K562 (cell line): ENCODE measurements at regions not wholly inside any gene's neighbourhood (a gene's known extent, or its start where the extent isn't known, plus 50 kb on each side); places are given as distances from the start of the nearest gene placed in this dataset.

ENCODE experiments used
- ATAC-seq: fragments of 200-7000 bp; cut with Tn5 transposase; 3 replicates; pipeline ENCODE4 v1.9.1; 2020; ENCODE audit warnings: moderate library complexity
- BruUV-seq: library from RNA; stranded (reverse); fragments of 400-500 nt; replicated peaks from 2 replicates; lab custom pipeline; 2021; lab: Mats Ljungman, UMichigan
- CTCF ChIA-PET: fragments of 300-600 bp; formaldehyde crosslinking; extraction: SDS; loops from one replicate; lab custom pipeline; 2021; ENCODE audit warnings: low intra/inter-chr PET ratio; lab: Yijun Ruan, JAX
- POLR2A ChIA-PET: fragments of 300-600, 350-650 bp; sonication (Branson Sonifier 250); formaldehyde crosslinking; extraction: SDS; loops from one replicate; lab custom pipeline; 2021; ENCODE audit warnings: antibody characterized with exemption, inconsistent platforms; lab: Yijun Ruan, JAX
- DNase-seq, 4 experiments: peaks; one replicate each; pipeline versions ENCODE4 v3.0.0 to v3.0.0-alpha.2; 2011 to 2018; ENCODE audit warnings: low spot score in 3 of 4, mixed read lengths in 3 of 4; ENCODE audit errors: extremely low read depth in 1 of 4
- FAIRE-seq: peaks from 2 replicates; lab custom pipeline; 2011; peaks lifted over from hg19 to GRCh38; lab: Jason Lieb, UNC
- H2AFZ ChIP-seq: 2 replicates; pipeline ENCODE4 v1.6.0; 2011; ENCODE audit warnings: low read depth, low read length, control low read depth, inconsistent platforms
- H3K27ac ChIP-seq: fragments of 200-600 bp; 3 replicates; pipeline ENCODE4 v1.8.0; 2011; ENCODE audit warnings: low read depth, mild to moderate bottlenecking, control low read depth, inconsistent platforms, low read length, moderate library complexity, mixed read lengths; ENCODE audit errors: extremely low read depth
- H3K27me3 ChIP-seq, 2 experiments: fragments of 300-600 bp in 1 of 2; 2 replicates in 1 of 2; 3 replicates in 1 of 2; pipeline versions ENCODE4 v1.6.0 to v1.8.0; 2011; ENCODE audit warnings: inconsistent platforms in 2 of 2, low read length in 2 of 2, mild to moderate bottlenecking in 1 of 2, mixed read lengths in 1 of 2, moderate library complexity in 1 of 2; ENCODE audit not compliant: control insufficient read depth in 2 of 2, insufficient read depth in 2 of 2
- H3K36me3 ChIP-seq: fragments of 300-600 bp; 3 replicates; pipeline ENCODE4 v1.8.0; 2011; ENCODE audit warnings: mild to moderate bottlenecking, low read length, inconsistent platforms; ENCODE audit not compliant: control insufficient read depth, insufficient read depth
- H3K4me1 ChIP-seq, 2 experiments: fragments of 200-600 bp in 1 of 2; replicated peaks in 1 of 2; 2 replicates in 1 of 2; 3 replicates in 1 of 2; pipeline versions ENCODE4 v1.5.1 to v1.8.0; 2011; ENCODE audit warnings: inconsistent platforms in 2 of 2, low read length in 2 of 2, mild to moderate bottlenecking in 1 of 2, mixed read lengths in 1 of 2, moderate library complexity in 1 of 2; ENCODE audit not compliant: control insufficient read depth in 2 of 2, insufficient read depth in 2 of 2
- H3K4me2 ChIP-seq: 2 replicates; pipeline ENCODE4 v1.6.1; 2011; ENCODE audit warnings: low read length, control low read depth, inconsistent platforms, mixed read lengths; ENCODE audit not compliant: insufficient read depth
- H3K4me3 ChIP-seq: fragments of 200-600 bp; sonication (generic), shearing (Covaris generic); 2 replicates; pipeline ENCODE4 v1.5.1; 2016; ENCODE audit warnings: control low read depth, inconsistent platforms
- H3K79me2 ChIP-seq: fragments of 200-600 bp; 3 replicates; pipeline ENCODE4 v1.8.0; 2011; ENCODE audit warnings: low read length, inconsistent platforms; ENCODE audit not compliant: control insufficient read depth, insufficient read depth
- H3K9ac ChIP-seq, 2 experiments: 2 replicates each; pipeline versions ENCODE4 v1.6.0 to v1.6.1; 2011; ENCODE audit warnings: low read depth in 2 of 2, low read length in 2 of 2, control low read depth in 1 of 2, inconsistent platforms in 1 of 2, mild to moderate bottlenecking in 1 of 2, mixed read lengths in 1 of 2; ENCODE audit not compliant: insufficient read depth in 1 of 2
- H3K9me1 ChIP-seq: one replicate; pipeline ENCODE4 v1.6.0; 2011; ENCODE audit warnings: inconsistent platforms, mild to moderate bottlenecking, low read length, moderate library complexity; ENCODE audit not compliant: control insufficient read depth, insufficient read depth
- H3K9me3 ChIP-seq: replicated peaks from 2 replicates; pipeline ENCODE4 v1.5.1; 2011; ENCODE audit warnings: low read depth, low read length, inconsistent platforms; ENCODE audit not compliant: control insufficient read depth, insufficient read depth
- H4K20me1 ChIP-seq: replicated peaks from 2 replicates; pipeline ENCODE4 v1.6.1; 2011; ENCODE audit warnings: low read length, inconsistent platforms, mixed read lengths; ENCODE audit not compliant: control insufficient read depth, insufficient read depth
- ARID1B ChIP-seq: fragments of 450-650 bp; IDR thresholded peaks from 2 replicates; pipeline ENCODE4 v1.6.1; 2016; ENCODE audit warnings: antibody characterized with exemption, mild to moderate bottlenecking, inconsistent platforms
- ASH1L ChIP-seq: fragments of 450-650 bp; IDR thresholded peaks from 2 replicates; pipeline ENCODE4 v1.6.1; 2018; ENCODE audit warnings: borderline replicate concordance, mild to moderate bottlenecking, low read depth; ENCODE audit not compliant: partially characterized antibody
- ELK3 ChIP-seq: fragments of 450-650 bp; formaldehyde crosslinking; IDR thresholded peaks from 2 replicates; pipeline ENCODE4 v1.4.0; 2020; ENCODE audit warnings: mild to moderate bottlenecking
- GMEB1 ChIP-seq: fragments of 250-450 bp; sonication (Bioruptor Pico); IDR thresholded peaks from 2 replicates; pipeline ENCODE4 v1.4.0; 2020; ENCODE audit warnings: mild to moderate bottlenecking
- IRF2 ChIP-seq: sonication (generic); formaldehyde crosslinking; IDR thresholded peaks from 2 replicates; pipeline ENCODE4 v1.8.1; 2022; ENCODE audit warnings: mild to moderate bottlenecking, missing genetic modification reagents
- MBD2 ChIP-seq: sonication (generic); IDR thresholded peaks from 2 replicates; pipeline ENCODE4 v1.6.1; 2016; ENCODE audit warnings: low read depth, borderline replicate concordance
- NCOA2 ChIP-seq, 2 experiments: fragments of 450-650 bp; IDR thresholded peaks; 2 replicates each; pipeline ENCODE4 v1.6.1; 2018; ENCODE audit warnings: mild to moderate bottlenecking in 2 of 2, moderate library complexity in 1 of 2; ENCODE audit not compliant: partially characterized antibody in 2 of 2
- NFE2L1 ChIP-seq: fragments of 450-650 bp; IDR thresholded peaks from 2 replicates; pipeline ENCODE4 v1.6.1; 2016; ENCODE audit warnings: missing genetic modification characterization, low read depth, mild to moderate bottlenecking, missing compliant biosample characterization, moderate library complexity, borderline replicate concordance
- NR1H2 ChIP-seq: sonication (generic); formaldehyde crosslinking; IDR thresholded peaks from 2 replicates; pipeline ENCODE4 v1.4.0; 2020; ENCODE audit warnings: mild to moderate bottlenecking, missing genetic modification reagents
- OTX1 ChIP-seq: fragments of 450-650 bp; formaldehyde crosslinking; IDR thresholded peaks from 2 replicates; pipeline ENCODE4 v1.4.0; 2022; ENCODE audit warnings: mild to moderate bottlenecking
- SMARCE1 ChIP-seq: fragments of 450-650 bp; IDR thresholded peaks from 2 replicates; pipeline ENCODE4 v1.7.1; 2016; ENCODE audit warnings: mild to moderate bottlenecking
- ZNF24 ChIP-seq: fragments of 450-650 bp; IDR thresholded peaks from 2 replicates; pipeline ENCODE4 v1.6.1; 2016
- ZNF584 ChIP-seq: fragments of 200-800 bp; sonication (Bioruptor generic); IDR thresholded peaks from 2 replicates; pipeline ENCODE4 v1.6.1; 2016; ENCODE audit warnings: low read depth, mild to moderate bottlenecking, missing genetic modification characterization, missing compliant biosample characterization
- ZSCAN29 ChIP-seq: fragments of 450-650 bp; IDR thresholded peaks from 2 replicates; pipeline ENCODE4 v1.6.1; 2017
- WGBS: fragments of 100-300 bp; shearing (Covaris generic); methylation state at CpG from one replicate; pipeline ENCODE4 v1.1.6; 2016; ENCODE audit warnings: low coverage, mixed read lengths; ENCODE audit not compliant: insufficient coverage; ENCODE audit errors: missing lambda C conversion rate; 5-methylcytosine and 5-hydroxymethylcytosine counted together
- in situ Hi-C: fragments of 300-500 bp; cut with MboI; formaldehyde crosslinking; loops from 4 replicates; pipeline ENCODE4 v1.15.0; 2018; ENCODE audit warnings: inconsistent platforms, mixed read lengths
- intact Hi-C: fragments of 100-400 bp; cut with micrococcal nuclease; formaldehyde crosslinking; loops from 2 replicates; pipeline ENCODE4 v1.14.2; 2022
- TF ChIP-seq, protein P1 (sequence below): fragments of 250-450 bp; sonication (Bioruptor Pico); IDR thresholded peaks from 2 replicates; pipeline ENCODE4 v1.4.0; 2020; ENCODE audit warnings: mild to moderate bottlenecking, moderate library complexity
- TF ChIP-seq, protein P2 (sequence below): fragments of 450-650 bp; IDR thresholded peaks from 2 replicates; pipeline ENCODE4 v1.6.1; 2016; ENCODE audit warnings: borderline replicate concordance

DNA sequence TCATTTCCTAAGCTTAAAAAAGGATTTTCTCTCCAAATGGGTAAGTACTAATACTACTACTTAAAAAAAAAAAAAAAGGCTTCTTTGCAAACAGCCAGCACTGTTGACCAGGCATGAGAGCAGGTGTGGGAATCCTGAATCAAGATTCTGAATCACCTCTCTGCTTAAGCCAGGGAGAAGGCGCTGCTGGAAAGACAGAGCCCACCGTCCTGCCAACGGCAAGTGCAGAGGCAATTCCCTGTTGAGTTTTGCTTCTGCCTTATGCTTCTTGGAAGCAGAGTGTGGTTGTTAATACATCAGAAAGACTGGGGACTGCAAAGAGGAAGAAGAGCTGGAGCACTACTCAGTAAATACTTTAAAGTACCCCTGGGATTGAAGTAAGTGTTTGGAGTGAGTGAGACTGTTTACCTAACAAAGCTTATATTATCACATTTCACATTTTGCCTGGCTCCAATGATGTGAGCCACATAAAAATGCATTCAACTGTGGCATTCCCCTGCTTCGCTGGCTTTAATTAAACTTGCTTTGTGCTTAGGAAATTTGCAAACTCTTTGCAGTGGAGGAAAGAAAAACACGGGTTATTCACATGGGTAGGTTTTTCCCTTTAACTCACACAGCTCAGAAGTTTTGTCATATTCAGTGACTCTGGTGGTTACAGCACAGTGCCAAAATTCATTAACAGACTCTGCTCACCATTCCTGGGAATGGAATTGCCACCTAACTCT is 86.0 kb upstream of the KIF2B start:
- H3K4me2 ChIP-seq = peak overlapping the region; percentile 19
- H3K79me2 ChIP-seq = no peaks in the 10 kb centered on the region
- CTCF ChIA-PET = no interaction called here
- TF ChIP-seq ARID1B (no peak), NR1H2 (CRISPR knock-in tag) (no peak), ASH1L (no peak), SMARCE1 (no peak), NCOA2 (IDR thresholded peaks at IDR 0.05; ENCODE audit: partially characterized antibody in 2 of 2) (no peak), ELK3 (no peak), MBD2 (no peak), GMEB1 (CRISPR knock-in tag) (no peak), OTX1 (CRISPR knock-in tag) (no peak), ZNF584 (no peak), ZSCAN29 (no peak), NFE2L1 (tag) (no peak), ZNF24 (no peak), IRF2 (CRISPR knock-in tag) (no peak)
- TF ChIP-seq, protein P1, sequence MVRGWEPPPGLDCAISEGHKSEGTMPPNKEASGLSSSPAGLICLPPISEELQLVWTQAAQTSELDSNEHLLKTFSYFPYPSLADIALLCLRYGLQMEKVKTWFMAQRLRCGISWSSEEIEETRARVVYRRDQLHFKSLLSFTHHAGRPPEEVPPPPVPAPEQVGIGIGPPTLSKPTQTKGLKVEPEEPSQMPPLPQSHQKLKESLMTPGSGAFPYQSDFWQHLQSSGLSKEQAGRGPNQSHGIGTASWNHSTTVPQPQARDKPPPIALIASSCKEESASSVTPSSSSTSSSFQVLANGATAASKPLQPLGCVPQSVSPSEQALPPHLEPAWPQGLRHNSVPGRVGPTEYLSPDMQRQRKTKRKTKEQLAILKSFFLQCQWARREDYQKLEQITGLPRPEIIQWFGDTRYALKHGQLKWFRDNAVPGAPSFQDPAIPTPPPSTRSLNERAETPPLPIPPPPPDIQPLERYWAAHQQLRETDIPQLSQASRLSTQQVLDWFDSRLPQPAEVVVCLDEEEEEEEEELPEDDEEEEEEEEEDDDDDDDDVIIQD (CRISPR knock-in tag) = no peak
- TF ChIP-seq, protein P2, sequence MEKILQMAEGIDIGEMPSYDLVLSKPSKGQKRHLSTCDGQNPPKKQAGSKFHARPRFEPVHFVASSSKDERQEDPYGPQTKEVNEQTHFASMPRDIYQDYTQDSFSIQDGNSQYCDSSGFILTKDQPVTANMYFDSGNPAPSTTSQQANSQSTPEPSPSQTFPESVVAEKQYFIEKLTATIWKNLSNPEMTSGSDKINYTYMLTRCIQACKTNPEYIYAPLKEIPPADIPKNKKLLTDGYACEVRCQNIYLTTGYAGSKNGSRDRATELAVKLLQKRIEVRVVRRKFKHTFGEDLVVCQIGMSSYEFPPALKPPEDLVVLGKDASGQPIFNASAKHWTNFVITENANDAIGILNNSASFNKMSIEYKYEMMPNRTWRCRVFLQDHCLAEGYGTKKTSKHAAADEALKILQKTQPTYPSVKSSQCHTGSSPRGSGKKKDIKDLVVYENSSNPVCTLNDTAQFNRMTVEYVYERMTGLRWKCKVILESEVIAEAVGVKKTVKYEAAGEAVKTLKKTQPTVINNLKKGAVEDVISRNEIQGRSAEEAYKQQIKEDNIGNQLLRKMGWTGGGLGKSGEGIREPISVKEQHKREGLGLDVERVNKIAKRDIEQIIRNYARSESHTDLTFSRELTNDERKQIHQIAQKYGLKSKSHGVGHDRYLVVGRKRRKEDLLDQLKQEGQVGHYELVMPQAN = no peak
- no peaks in the 10 kb centered on the region for H3K9me1 ChIP-seq
- H2AFZ ChIP-seq = peak overlapping the region; percentile 74
- H3K4me1 ChIP-seq = peaks cover 0 to 6% of the 10 kb centered on the region in 2 experiments; a peak in 1 of 5 replicates
- no peak overlapping the region for H3K27ac ChIP-seq
- POLR2A ChIA-PET = interaction anchor here (1.2 kb wide), 1 partner anchor 9 kb away, joined by 5 read pairs; no protein-coding TSS in a partner anchor
- 28% methylated on average over 5 of the region's 5 CpGs for WGBS
- no peaks in the 10 kb centered on the region for H3K36me3 ChIP-seq
- H3K27me3 ChIP-seq = no peaks in the 10 kb centered on the region
- no peak overlapping the region for H3K9ac ChIP-seq
- H3K4me3 ChIP-seq = no peak overlapping the region
- intact Hi-C loops (no loop called here), in situ Hi-C loops (no loop called here)
- no TSS peak for BruUV-seq
- DNase-seq (no peak), ATAC-seq (no peak), FAIRE-seq (peak; percentile 52)
- H4K20me1 ChIP-seq = no peaks in the 10 kb centered on the region
- no peaks in the 10 kb centered on the region for H3K9me3 ChIP-seq
